Activated CD8-positive, alpha-beta memory T cell treated with anti-CD3 and anti-CD28 coated beads, Interleukin-2, amount 10 ng/mL, durations not matched to agents 7 days and 5 days (primary cell): ENCODE measurements at regions not wholly inside any gene's neighbourhood (a gene's known extent, or its start where the extent isn't known, plus 50 kb on each side); places are given as distances from the start of the nearest gene placed in this dataset.
"Not testable (repeated sequence)": the region's sequence is repeated elsewhere in the genome, so short reads cannot be mapped to it uniquely, and the experiment has no call there.

Experiments
- ATAC-seq: fragments of 150-1000 bp; cut with Tn5 transposase; one replicate; pipeline ENCODE4 v1.10.0; 2021; ENCODE audit warnings: moderate library complexity
- CTCF ChIA-PET: fragments of 350-600 bp; sonication (Branson Sonifier 250); formaldehyde crosslinking; loops from one replicate; lab custom pipeline; 2021; ENCODE audit warnings: antibody characterized with exemption; lab: Charles Lee
- DNase-seq: peaks from one replicate; pipeline ENCODE4 v3.0.0-alpha.2; 2020
- H3K27ac Mint-ChIP-seq: one replicate; pipeline ENCODE4 v1.8.0; 2021; ENCODE audit warnings: mild to moderate bottlenecking, mixed read lengths
- H3K27me3 Mint-ChIP-seq: one replicate; pipeline ENCODE4 v1.8.0; 2021; ENCODE audit warnings: mixed read lengths
- H3K36me3 Mint-ChIP-seq: one replicate; pipeline ENCODE4 v1.8.0; 2021; ENCODE audit warnings: mild to moderate bottlenecking, mixed read lengths
- H3K4me1 Mint-ChIP-seq: one replicate; pipeline ENCODE4 v1.8.0; 2021; ENCODE audit warnings: mixed read lengths
- H3K4me3 Mint-ChIP-seq: one replicate; pipeline ENCODE4 v1.8.0; 2021; ENCODE audit warnings: mild to moderate bottlenecking, moderate library complexity, mixed read lengths
- H3K9me3 Mint-ChIP-seq: one replicate; pipeline ENCODE4 v1.8.0; 2022; ENCODE audit warnings: low read depth, mixed read lengths

GRCh38 chr3:27554706-27555105 lies 70.5 kb upstream of the SLC4A7 start:
- H3K4me3 Mint-ChIP-seq, result no peak overlapping the region
- no peak for ATAC-seq

GRCh38 chr3:27553886-27554540 lies 69.8 kb upstream of the SLC4A7 start:
- Mint-ChIP-seq H3K27me3 (no peaks in the 10 kb centered on the region), H3K27ac (no peak overlapping the region), H3K36me3 (no peaks in the 10 kb centered on the region), H3K9me3 (no peaks in the 10 kb centered on the region), H3K4me1 (no peaks in the 10 kb centered on the region), H3K4me3 (no peak overlapping the region)
- ATAC-seq, result no peak
- CTCF ChIA-PET, result no interaction called here
- DNase-seq, result no peak

More at GRCh38 chr3:27554706-27555105, 70.5 kb upstream of the SLC4A7 start:
- Mint-ChIP-seq H3K27me3 (no peaks in the 10 kb centered on the region), H3K27ac (no peak overlapping the region), H3K36me3 (no peaks in the 10 kb centered on the region), H3K4me1 (no peaks in the 10 kb centered on the region), H3K9me3 (no peaks in the 10 kb centered on the region)
- no peak for DNase-seq
- CTCF ChIA-PET, result no interaction called here

DNA sequence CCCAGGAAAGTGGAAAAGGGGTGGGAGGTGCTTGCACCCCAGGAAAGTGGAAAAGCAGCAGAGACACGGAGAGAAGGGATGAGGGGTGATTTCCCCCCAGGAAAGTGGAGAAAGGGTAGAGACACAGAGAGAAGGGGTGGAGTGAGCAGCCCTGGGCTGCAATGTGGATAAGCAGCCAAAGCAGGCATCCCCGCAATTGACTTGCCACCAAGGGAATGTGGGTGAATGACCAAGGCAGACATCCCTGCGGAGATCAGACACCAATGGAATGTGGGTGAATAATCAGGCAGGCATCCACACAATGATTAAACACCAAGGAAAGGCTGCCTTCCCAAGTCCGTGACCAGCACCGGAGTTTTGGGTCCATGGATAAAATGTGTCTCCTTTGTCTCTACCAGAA lies 68.5 kb upstream of the SLC4A7 start:
- H3K4me1 Mint-ChIP-seq, H3K36me3 Mint-ChIP-seq, H3K4me3 Mint-ChIP-seq, DNase-seq, CTCF ChIA-PET, ATAC-seq, H3K27ac Mint-ChIP-seq, H3K9me3 Mint-ChIP-seq, H3K27me3 Mint-ChIP-seq: not testable (repeated sequence)

GRCh38 chr3:27551413-27551812 lies 67.2 kb upstream of the SLC4A7 start:
- H3K4me1 Mint-ChIP-seq, H3K9me3 Mint-ChIP-seq, H3K36me3 Mint-ChIP-seq, CTCF ChIA-PET, H3K27ac Mint-ChIP-seq, H3K27me3 Mint-ChIP-seq, H3K4me3 Mint-ChIP-seq, DNase-seq, ATAC-seq: not testable (repeated sequence)

DNA sequence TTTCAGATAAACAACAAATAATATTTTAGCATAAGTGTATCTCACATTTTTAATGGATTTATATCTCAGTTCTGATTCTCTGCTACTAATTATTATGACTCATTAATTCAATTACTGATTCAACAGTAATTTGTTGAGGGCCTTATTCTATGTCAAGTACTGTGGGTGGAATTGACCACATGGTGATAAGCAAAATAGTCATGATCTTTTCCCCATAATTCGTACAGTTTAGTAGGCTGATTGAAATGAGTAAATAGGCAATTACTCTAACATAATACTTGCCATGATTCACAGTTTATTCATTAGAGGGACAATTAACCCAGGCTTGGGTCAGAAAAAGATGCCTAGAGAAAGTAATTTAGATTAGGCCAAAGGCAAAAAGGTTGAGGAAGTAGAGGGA lies 60.9 kb upstream of the SLC4A7 start:
- DNase-seq (no peak), ATAC-seq (no peak)
- Mint-ChIP-seq H3K9me3 (no peaks in the 10 kb centered on the region), H3K27ac (no peak overlapping the region), H3K4me3 (no peak overlapping the region), H3K4me1 (peaks cover 5% of the 10 kb centered on the region), H3K27me3 (no peaks in the 10 kb centered on the region), H3K36me3 (peaks cover 1% of the 10 kb centered on the region)
- CTCF ChIA-PET, result interaction anchor here (0.6 to 0.8 kb wide), 2 partner anchors 48 to 136 kb away, joined by 3 read pairs; no protein-coding TSS in a partner anchor

DNA sequence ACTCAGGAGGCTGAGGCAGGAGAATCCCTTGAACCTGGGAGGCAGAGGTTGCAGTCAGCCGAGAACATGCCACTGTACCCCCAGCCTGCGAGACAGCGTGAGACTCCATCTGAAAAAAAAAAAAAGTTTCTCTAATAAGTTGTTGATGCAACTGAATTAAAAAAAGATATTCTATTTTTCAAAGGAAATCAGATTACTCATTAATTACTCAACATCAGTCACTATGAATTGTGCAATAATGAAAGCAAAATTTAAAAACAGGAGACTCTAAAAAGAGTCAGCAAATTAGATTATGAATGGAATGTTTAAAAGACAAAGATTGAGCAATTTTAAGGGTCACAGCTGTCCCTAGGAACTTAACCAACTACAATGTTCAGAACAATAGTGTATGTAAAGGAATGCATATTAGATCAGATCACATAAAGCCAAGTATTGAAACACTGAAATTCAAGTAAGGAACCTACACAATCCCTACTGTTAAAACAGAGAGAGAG lies 60.2 kb upstream of the SLC4A7 start:
- CTCF ChIA-PET, result no interaction called here
- Mint-ChIP-seq H3K36me3 (peaks cover 1% of the 10 kb centered on the region), H3K4me1 (peaks cover 5% of the 10 kb centered on the region), H3K27me3 (no peaks in the 10 kb centered on the region), H3K27ac (no peak overlapping the region), H3K9me3 (no peaks in the 10 kb centered on the region), H3K4me3 (no peak overlapping the region)
- no peak for ATAC-seq
- DNase-seq, result no peak

- H3K27me3 Mint-ChIP-seq, result no peaks in the 10 kb centered on the region
- peaks cover 1% of the 10 kb centered on the region for H3K36me3 Mint-ChIP-seq
- H3K4me1 Mint-ChIP-seq, result peaks cover 5% of the 10 kb centered on the region
- ATAC-seq (no peak), DNase-seq (no peak)
- H3K4me3 Mint-ChIP-seq, result no peak overlapping the region
- CTCF ChIA-PET, result no interaction called here
- H3K27ac Mint-ChIP-seq, result no peak overlapping the region
- no peaks in the 10 kb centered on the region for H3K9me3 Mint-ChIP-seq
Measured at GRCh38 chr3:27542476-27542875, 58.3 kb upstream of the SLC4A7 start.

- no peaks in the 10 kb centered on the region for H3K27me3 Mint-ChIP-seq
- no peak for DNase-seq
- CTCF ChIA-PET, result no interaction called here
- H3K4me3 Mint-ChIP-seq, result no peak overlapping the region
- ATAC-seq, result no peak
- no peaks in the 10 kb centered on the region for H3K9me3 Mint-ChIP-seq
- peaks cover 1% of the 10 kb centered on the region for H3K36me3 Mint-ChIP-seq
- H3K4me1 Mint-ChIP-seq, result peaks cover 10% of the 10 kb centered on the region
- H3K27ac Mint-ChIP-seq, result no peak overlapping the region
Measured at GRCh38 chr3:27540231-27540630, 56.0 kb upstream of the SLC4A7 start.

DNA sequence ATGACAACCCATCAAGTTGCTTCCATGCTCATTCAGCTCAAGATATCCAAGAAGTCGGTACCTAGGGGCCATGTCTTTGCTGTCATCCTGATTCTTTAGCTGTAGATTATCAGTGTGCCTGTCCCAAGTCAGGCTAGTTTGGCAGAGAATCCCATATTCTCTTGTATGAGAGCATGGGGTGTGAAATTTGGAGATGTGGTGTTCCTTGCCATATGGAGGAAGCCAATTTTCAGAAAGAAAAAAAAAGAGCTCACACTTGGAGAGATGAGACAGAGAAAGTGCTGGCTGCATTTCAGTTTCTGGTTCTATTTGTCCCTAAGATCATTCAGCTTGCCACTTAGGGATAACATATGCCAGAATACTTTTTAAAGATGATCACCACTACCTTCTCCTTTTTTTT lies 52.3 kb upstream of the SLC4A7 start:
- Mint-ChIP-seq H3K36me3 (no peaks in the 10 kb centered on the region), H3K9me3 (no peaks in the 10 kb centered on the region), H3K27me3 (no peaks in the 10 kb centered on the region), H3K4me1 (peaks cover 25% of the 10 kb centered on the region), H3K27ac (no peak overlapping the region), H3K4me3 (no peak overlapping the region)
- ATAC-seq (no peak), DNase-seq (no peak)
- CTCF ChIA-PET, result interaction anchor here (0.9 to 1.3 kb wide), 2 partner anchors 11 to 64 kb away, joined by 3 to 4 read pairs; no protein-coding TSS in a partner anchor

DNA sequence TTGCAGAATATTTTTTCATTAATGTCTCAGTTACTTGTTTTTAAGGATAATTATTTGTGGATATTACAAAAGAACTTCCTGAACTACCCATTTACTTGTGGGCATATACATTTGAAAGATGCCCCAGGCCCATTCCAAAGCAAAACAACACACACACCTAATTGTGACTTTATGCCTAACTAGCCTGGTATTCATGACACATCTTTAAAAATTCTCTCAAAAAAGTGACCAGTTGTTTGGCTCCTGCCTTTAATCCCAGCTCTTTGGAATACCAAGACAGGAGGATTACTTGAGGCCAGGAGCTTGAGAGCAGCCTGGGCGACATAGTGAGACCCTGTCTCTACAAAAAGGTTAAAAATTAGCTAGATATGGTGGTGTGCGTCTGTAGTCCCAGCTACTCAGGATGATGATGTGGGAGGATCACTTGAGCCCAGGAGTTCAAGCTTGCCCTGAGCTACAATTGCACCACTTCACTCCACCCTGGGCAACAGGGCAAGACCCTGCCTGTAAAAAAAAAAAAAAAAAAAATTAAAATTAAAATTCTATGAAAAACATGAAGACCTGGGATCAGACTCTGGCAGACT lies 51.7 kb upstream of the SLC4A7 start:
- no peak overlapping the region for H3K27ac Mint-ChIP-seq
- CTCF ChIA-PET, result interaction anchor here (0.9 to 1.3 kb wide), 3 partner anchors 11 to 63 kb away, joined by 3 to 4 read pairs (median 3); no protein-coding TSS in a partner anchor
- no peak for DNase-seq
- ATAC-seq, result no peak
- H3K27me3 Mint-ChIP-seq, result no peaks in the 10 kb centered on the region
- peaks cover 25% of the 10 kb centered on the region for H3K4me1 Mint-ChIP-seq
- no peaks in the 10 kb centered on the region for H3K9me3 Mint-ChIP-seq
- no peak overlapping the region for H3K4me3 Mint-ChIP-seq
- no peaks in the 10 kb centered on the region for H3K36me3 Mint-ChIP-seq

DNA sequence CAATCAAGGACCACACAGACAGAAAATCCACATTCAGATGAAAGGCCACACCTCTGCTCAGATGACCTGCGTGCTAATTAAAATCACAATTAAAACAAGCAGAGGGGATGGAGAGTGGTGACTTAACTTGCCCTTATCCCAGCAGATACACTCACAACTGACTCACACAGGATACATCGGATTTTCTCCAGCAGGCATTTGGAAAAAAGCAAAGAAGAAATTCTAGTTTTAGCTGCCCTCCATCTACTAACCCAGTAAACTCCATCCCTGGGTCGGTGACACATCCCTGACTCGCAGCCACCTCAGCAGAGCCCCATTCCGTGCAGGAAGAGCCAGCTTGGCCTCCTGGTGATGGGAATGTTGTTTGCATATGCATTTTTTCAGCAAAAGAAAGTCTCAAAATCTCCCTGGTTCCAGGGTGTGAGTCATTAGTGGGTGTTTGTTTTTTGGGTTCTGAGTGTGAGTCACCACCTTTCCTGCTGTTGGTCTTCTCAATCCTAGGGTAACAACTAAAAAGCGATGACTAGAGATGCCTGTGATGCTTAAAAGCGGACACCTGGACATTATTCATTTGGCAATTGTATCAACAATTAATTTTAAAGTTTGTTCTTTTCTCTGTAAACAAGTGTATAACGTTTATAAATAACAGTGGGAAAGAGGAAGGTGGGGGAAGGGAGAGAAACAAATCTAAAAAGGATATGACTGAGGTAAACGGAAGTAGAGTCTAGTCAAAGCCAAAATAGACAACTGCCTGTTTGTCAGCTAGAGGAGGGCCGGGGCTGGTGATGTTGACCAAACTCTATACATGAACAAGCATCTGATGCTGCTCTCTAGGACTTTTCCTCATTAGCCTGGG lies 49.8 kb upstream of the SLC4A7 start:
- DNase-seq, result peak; percentile 77
- H3K9me3 Mint-ChIP-seq, result no peaks in the 10 kb centered on the region

More for the DNA sequence above, 49.8 kb upstream of the SLC4A7 start:
- H3K36me3 Mint-ChIP-seq, result no peaks in the 10 kb centered on the region
- H3K4me3 Mint-ChIP-seq, result peak overlapping the region; percentile 45
- CTCF ChIA-PET, result interaction anchor here (0.9 kb wide), 2 partner anchors 30 to 49 kb away, joined by 3 to 4 read pairs; partner anchors contain the start of gene SLC4A7
- H3K27ac Mint-ChIP-seq, result peak overlapping the region; percentile 96
- no peaks in the 10 kb centered on the region for H3K27me3 Mint-ChIP-seq
- peaks cover 25% of the 10 kb centered on the region for H3K4me1 Mint-ChIP-seq
- peak; percentile 94 for ATAC-seq
